GM23248 (cell line): ENCODE measurements at regions not wholly inside any gene's neighbourhood (a gene's known extent, or its start where the extent isn't known, plus 50 kb on each side); places are given as distances from the start of the nearest gene placed in this dataset.

Source experiments
- DNase-seq: peaks from one replicate; pipeline ENCODE4 v3.0.0-alpha.2; 2015
- H2AFZ ChIP-seq: fragments of 200-600 bp; sonication (generic); 2 replicates; pipeline ENCODE4 v1.6.1; 2016; ENCODE audit warnings: antibody characterized with exemption
- H3F3A ChIP-seq: fragments of 200-600 bp; sonication (generic); 2 replicates; pipeline ENCODE4 v1.6.1; 2016; ENCODE audit warnings: mild to moderate bottlenecking, antibody characterized with exemption, mixed run types; ENCODE audit not compliant: insufficient read depth
- H3K27ac ChIP-seq: fragments of 200-600 bp; sonication (generic); 2 replicates; pipeline ENCODE4 v1.5.1; 2016; ENCODE audit warnings: mild to moderate bottlenecking
- H3K27me3 ChIP-seq: fragments of 200-600 bp; sonication (generic); replicated peaks from 2 replicates; pipeline ENCODE4 v1.6.1; 2016; ENCODE audit warnings: mild to moderate bottlenecking; ENCODE audit not compliant: insufficient read depth
- H3K36me3 ChIP-seq: fragments of 200-600 bp; sonication (generic); 2 replicates; pipeline ENCODE4 v1.6.1; 2016; ENCODE audit warnings: low read depth, mild to moderate bottlenecking
- H3K4me1 ChIP-seq: fragments of 200-600 bp; sonication (generic); 2 replicates; pipeline ENCODE4 v1.6.1; 2016; ENCODE audit warnings: mild to moderate bottlenecking; ENCODE audit not compliant: insufficient read depth
- H3K4me2 ChIP-seq: fragments of 200-600 bp; sonication (generic); one replicate; pipeline ENCODE4 v1.6.1; 2016; ENCODE audit warnings: mild to moderate bottlenecking; ENCODE audit not compliant: unreplicated experiment
- H3K4me3 ChIP-seq: fragments of 200-600 bp; sonication (generic); 2 replicates; pipeline ENCODE4 v1.5.1; 2016; ENCODE audit warnings: mild to moderate bottlenecking
- H3K79me2 ChIP-seq: fragments of 200-600 bp; sonication (generic); 2 replicates; pipeline ENCODE4 v1.6.1; 2016; ENCODE audit warnings: mild to moderate bottlenecking; ENCODE audit not compliant: insufficient read depth
- H3K9ac ChIP-seq: fragments of 200-600 bp; sonication (generic); 2 replicates; pipeline ENCODE4 v1.6.1; 2016; ENCODE audit warnings: mild to moderate bottlenecking
- H3K9me2 ChIP-seq: fragments of 200-600 bp; sonication (generic); 2 replicates; pipeline ENCODE4 v1.6.1; 2016; ENCODE audit warnings: mixed run types, mild to moderate bottlenecking, moderate library complexity; ENCODE audit not compliant: insufficient read depth
- H3K9me3 ChIP-seq: fragments of 200-600 bp; sonication (generic); one replicate; pipeline ENCODE4 v1.6.1; 2017; ENCODE audit warnings: low read depth
- H4K20me1 ChIP-seq: fragments of 200-600 bp; sonication (generic); 2 replicates; pipeline ENCODE4 v1.6.0; 2016; ENCODE audit not compliant: insufficient read depth
- EZH2 ChIP-seq: fragments of 200-600 bp; sonication (generic); IDR thresholded peaks from 2 replicates; pipeline ENCODE4 v1.6.1; 2018; ENCODE audit warnings: antibody characterized with exemption, mild to moderate bottlenecking; ENCODE audit not compliant: insufficient read depth, poor library complexity, severe bottlenecking
- EZH2phosphoT487 ChIP-seq: fragments of 200-600 bp; sonication (generic); IDR thresholded peaks from 2 replicates; pipeline ENCODE4 v1.6.1; 2018; ENCODE audit warnings: antibody characterized with exemption, moderate library complexity, mild to moderate bottlenecking, low read depth; ENCODE audit not compliant: insufficient read depth
- WGBS, 2 experiments: methylation state at CpG; one replicate each; pipeline ENCODE4 v1.1.6; 2015 to 2017; ENCODE audit warnings: low lambda C conversion rate in 2 of 2, low coverage in 1 of 2; ENCODE audit errors: missing lambda C conversion rate in 2 of 2; 5-methylcytosine and 5-hydroxymethylcytosine counted together
- in situ Hi-C: fragments of 300-500 bp; cut with MboI; formaldehyde crosslinking; loops from 2 replicates; pipeline ENCODE4 v1.15.0; 2020

DNA sequence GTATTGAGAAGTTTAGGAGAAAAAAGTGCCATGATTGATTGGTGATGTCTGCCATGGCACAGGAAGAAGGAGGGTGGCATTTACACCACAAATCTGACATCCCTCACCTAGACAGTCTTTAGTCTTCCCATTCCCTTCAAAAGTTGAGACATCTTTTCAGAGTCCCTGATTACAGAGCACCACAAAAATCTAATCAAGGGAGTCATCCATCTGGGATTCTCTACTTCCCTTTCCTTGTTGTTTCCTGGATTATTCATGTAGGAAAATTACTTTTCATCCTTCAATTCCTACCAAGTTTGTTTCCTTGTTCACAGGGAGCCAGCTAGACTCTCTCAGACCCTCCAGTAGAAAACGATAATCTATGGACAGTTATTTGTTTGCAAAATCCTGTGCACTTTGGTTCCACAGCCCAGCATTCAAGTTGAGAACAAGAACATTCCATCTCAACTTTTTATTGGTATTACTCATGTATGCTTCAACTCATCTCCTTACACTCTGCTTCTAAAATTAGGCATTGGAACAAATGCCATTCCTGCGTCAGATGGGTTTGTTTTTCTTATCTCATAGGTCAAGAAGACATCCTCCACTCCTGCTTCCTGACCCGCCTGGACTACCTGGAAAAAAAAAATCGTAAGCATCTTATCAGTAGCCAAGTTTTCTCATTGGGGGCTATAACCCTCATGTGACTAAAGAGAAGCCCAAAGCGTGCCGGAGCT, 259.9 kb downstream of the FOXO1 start:
- WGBS, 2 experiments: 40 to 41% methylated on average over 6 of the region's 6 CpGs
- no peaks in the 10 kb centered on the region for H3K36me3 ChIP-seq
- H3K9ac ChIP-seq: 0 out of 2 replicates have a peak overlapping the region, but pooled peaks have one; percentile 3
- no peak overlapping the region; the same call in 1 of the 2 replicates for H2AFZ ChIP-seq
- H4K20me1 ChIP-seq: no peaks in the 10 kb centered on the region
- no peaks in the 10 kb centered on the region for H3K9me2 ChIP-seq
- no peaks in the 10 kb centered on the region for H3K79me2 ChIP-seq
- in situ Hi-C loops: no loop called here
- peaks cover 44% of the 10 kb centered on the region for H3K4me1 ChIP-seq
- peak; percentile 75 for DNase-seq
- H3K4me3 ChIP-seq: peak overlapping the region; percentile 28; the same call in 1 of the 2 replicates
- H3K4me2 ChIP-seq: peak overlapping the region; percentile 57
- no peaks in the 10 kb centered on the region for H3K27me3 ChIP-seq
- H3K9me3 ChIP-seq: no peaks in the 10 kb centered on the region
- no peak for TF ChIP-seq EZH2phosphoT487
- no peak for TF ChIP-seq EZH2
- H3F3A ChIP-seq: peaks cover 38% of the 10 kb centered on the region
- peak overlapping the region; percentile 62 for H3K27ac ChIP-seq

GRCh38 chr13:40407567-40407966, 258.9 kb downstream of the FOXO1 start:
- Histone ChIP-seq H3K27ac (no peak overlapping the region), H3K4me1 (peaks cover 35% of the 10 kb centered on the region), H3K9me2 (no peaks in the 10 kb centered on the region), H2AFZ (no peak overlapping the region), H3K4me3 (no peak overlapping the region), H3K36me3 (no peaks in the 10 kb centered on the region), H3K9ac (no peak overlapping the region), H3F3A (peaks cover 31% of the 10 kb centered on the region), H3K27me3 (no peaks in the 10 kb centered on the region), H3K79me2 (no peaks in the 10 kb centered on the region), H3K4me2 (no peak overlapping the region), H3K9me3 (no peaks in the 10 kb centered on the region), H4K20me1 (no peaks in the 10 kb centered on the region)
- 97 to 99% methylated on average over 3 of the region's 3 CpGs for WGBS, 2 experiments
- no peak for DNase-seq
- TF ChIP-seq EZH2: no peak
- no peak for TF ChIP-seq EZH2phosphoT487
- in situ Hi-C loops: no loop called here

- H3K27me3 ChIP-seq: no peaks in the 10 kb centered on the region
- no peaks in the 10 kb centered on the region for H4K20me1 ChIP-seq
- no peak overlapping the region for H3K4me3 ChIP-seq
- H3K36me3 ChIP-seq: no peaks in the 10 kb centered on the region
- H3K4me2 ChIP-seq: no peak overlapping the region
- no peaks in the 10 kb centered on the region for H3K79me2 ChIP-seq
- peaks cover 25% of the 10 kb centered on the region for H3K4me1 ChIP-seq
- in situ Hi-C loops: no loop called here
- H3F3A ChIP-seq: peaks cover 25% of the 10 kb centered on the region
- DNase-seq: peak; percentile 43
- H3K27ac ChIP-seq: no peak overlapping the region
- no peaks in the 10 kb centered on the region for H3K9me2 ChIP-seq
- no peak overlapping the region for H3K9ac ChIP-seq
- 24 to 25% methylated on average over 5 of the region's 5 CpGs for WGBS, 2 experiments
- no peak for TF ChIP-seq EZH2
- no peak for TF ChIP-seq EZH2phosphoT487
- no peaks in the 10 kb centered on the region for H3K9me3 ChIP-seq
- H2AFZ ChIP-seq: no peak overlapping the region
Measured at GRCh38 chr13:40408602-40409001, 257.8 kb downstream of the FOXO1 start.

DNA sequence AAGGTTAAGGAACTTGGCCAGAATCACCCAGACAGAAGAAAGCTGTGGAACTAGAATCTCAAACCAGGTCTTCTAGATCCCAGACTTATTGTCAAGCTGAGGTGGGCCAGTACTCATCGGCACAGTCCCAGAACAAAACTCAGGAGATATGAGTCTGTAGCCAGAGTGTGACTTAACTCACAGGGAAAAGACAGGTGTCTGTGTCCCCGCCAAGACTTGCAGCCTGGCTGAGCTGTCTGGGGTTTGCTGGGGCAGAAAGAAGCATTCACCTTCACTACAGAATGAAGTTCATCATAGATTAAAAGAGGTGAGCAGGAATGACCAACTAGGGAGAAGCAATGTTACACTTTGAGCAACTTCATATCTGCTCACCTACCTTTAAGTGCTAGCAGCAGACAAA, 257.2 kb downstream of the FOXO1 start:
- DNase-seq: no peak
- Histone ChIP-seq H3K9ac (no peak overlapping the region), H3K9me2 (no peaks in the 10 kb centered on the region), H3K4me2 (no peak overlapping the region), H3K79me2 (no peaks in the 10 kb centered on the region), H3K27me3 (no peaks in the 10 kb centered on the region), H3K4me1 (peaks cover 25% of the 10 kb centered on the region), H3K27ac (no peak overlapping the region), H4K20me1 (no peaks in the 10 kb centered on the region), H3K9me3 (no peaks in the 10 kb centered on the region), H3F3A (peaks cover 25% of the 10 kb centered on the region), H2AFZ (no peak overlapping the region), H3K36me3 (no peaks in the 10 kb centered on the region), H3K4me3 (no peak overlapping the region)
- no peak for TF ChIP-seq EZH2
- no peak for TF ChIP-seq EZH2phosphoT487
- in situ Hi-C loops: no loop called here
- WGBS, 2 experiments: 96 to 97% methylated on average over 2 of the region's 2 CpGs

- TF ChIP-seq EZH2 (no peak), EZH2phosphoT487 (no peak)
- H4K20me1 ChIP-seq: no peaks in the 10 kb centered on the region
- DNase-seq: no peak
- no peaks in the 10 kb centered on the region for H3K27me3 ChIP-seq
- peaks cover 25% of the 10 kb centered on the region for H3K4me1 ChIP-seq
- no peak overlapping the region for H2AFZ ChIP-seq
- H3K4me2 ChIP-seq: no peak overlapping the region
- no peak overlapping the region for H3K9ac ChIP-seq
- no peaks in the 10 kb centered on the region for H3K9me2 ChIP-seq
- H3K4me3 ChIP-seq: no peak overlapping the region
- in situ Hi-C loops: no loop called here
- H3K27ac ChIP-seq: no peak overlapping the region
- WGBS, 2 experiments: 88 to 100% methylated on average over 1 of the region's 1 CpG
- peaks cover 23% of the 10 kb centered on the region for H3F3A ChIP-seq
- no peaks in the 10 kb centered on the region for H3K9me3 ChIP-seq
- H3K79me2 ChIP-seq: no peaks in the 10 kb centered on the region
- H3K36me3 ChIP-seq: no peaks in the 10 kb centered on the region
Measured at GRCh38 chr13:40410315-40410714, 256.1 kb downstream of the FOXO1 start.
